Esophagus muscularis mucosa (tissue), 4 donors: ENCODE measurements at regions not wholly inside any gene's neighbourhood (a gene's known extent, or its start where the extent isn't known, plus 50 kb on each side); places are given as distances from the start of the nearest gene placed in this dataset.

Experiments used
- EP300 ChIP-seq: sonication (generic); formaldehyde crosslinking; IDR thresholded peaks from one replicate; pipeline ENCODE4 v1.6.1; 2017; ENCODE audit warnings: antibody characterized with exemption
- POLR2A ChIP-seq: fragments of 450-650 bp; IDR thresholded peaks from one replicate; pipeline ENCODE4 v1.6.1; 2017; ENCODE audit warnings: antibody characterized with exemption, moderate library complexity, mild to moderate bottlenecking, low read depth
- TF ChIP-seq, protein P1 (sequence below), 3 experiments: fragments of 200-600 bp in 2 of 3; fragments of 450-650 bp in 1 of 3; sonication (generic) in 2 of 3; IDR thresholded peaks; one replicate each; pipeline ENCODE4 v1.5.1; 2017 to 2019; ENCODE audit warnings: antibody characterized with exemption in 3 of 3, mild to moderate bottlenecking in 2 of 3, moderate library complexity in 1 of 3

GRCh38 chr3:175985781-175986180 is 1126.6 kb downstream of the NAALADL2 start:
- no peak for TF ChIP-seq EP300
- TF ChIP-seq, protein P1, sequence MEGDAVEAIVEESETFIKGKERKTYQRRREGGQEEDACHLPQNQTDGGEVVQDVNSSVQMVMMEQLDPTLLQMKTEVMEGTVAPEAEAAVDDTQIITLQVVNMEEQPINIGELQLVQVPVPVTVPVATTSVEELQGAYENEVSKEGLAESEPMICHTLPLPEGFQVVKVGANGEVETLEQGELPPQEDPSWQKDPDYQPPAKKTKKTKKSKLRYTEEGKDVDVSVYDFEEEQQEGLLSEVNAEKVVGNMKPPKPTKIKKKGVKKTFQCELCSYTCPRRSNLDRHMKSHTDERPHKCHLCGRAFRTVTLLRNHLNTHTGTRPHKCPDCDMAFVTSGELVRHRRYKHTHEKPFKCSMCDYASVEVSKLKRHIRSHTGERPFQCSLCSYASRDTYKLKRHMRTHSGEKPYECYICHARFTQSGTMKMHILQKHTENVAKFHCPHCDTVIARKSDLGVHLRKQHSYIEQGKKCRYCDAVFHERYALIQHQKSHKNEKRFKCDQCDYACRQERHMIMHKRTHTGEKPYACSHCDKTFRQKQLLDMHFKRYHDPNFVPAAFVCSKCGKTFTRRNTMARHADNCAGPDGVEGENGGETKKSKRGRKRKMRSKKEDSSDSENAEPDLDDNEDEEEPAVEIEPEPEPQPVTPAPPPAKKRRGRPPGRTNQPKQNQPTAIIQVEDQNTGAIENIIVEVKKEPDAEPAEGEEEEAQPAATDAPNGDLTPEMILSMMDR (IDR thresholded peaks at IDR 0.05) = no peak
- no peak for TF ChIP-seq POLR2A
